Trophoblast cell (in vitro differentiated cells and primary cell): ENCODE measurements at regions not wholly inside any gene's neighbourhood (a gene's known extent, or its start where the extent isn't known, plus 50 kb on each side); places are given as distances from the start of the nearest gene placed in this dataset.

Experiments used
- DNase-seq, 2 donors: peaks; one replicate each; pipeline ENCODE4 v3.0.0-alpha.2; 2016
- H2AFZ ChIP-seq: 2 replicates; pipeline ENCODE4 v1.6.1; 2013; ENCODE audit warnings: low read length, moderate library complexity, mild to moderate bottlenecking; ENCODE audit not compliant: insufficient read depth, poor library complexity
- H2AK5ac ChIP-seq: 2 replicates; pipeline ENCODE4 v1.6.1; 2013; ENCODE audit warnings: mild to moderate bottlenecking, low read length
- H2BK120ac ChIP-seq: 2 replicates; pipeline ENCODE4 v1.6.1; 2013; ENCODE audit warnings: low read length, mild to moderate bottlenecking, moderate library complexity; ENCODE audit not compliant: insufficient read depth, poor library complexity
- H2BK12ac ChIP-seq: 2 replicates; pipeline ENCODE4 v1.6.1; 2013; ENCODE audit warnings: mild to moderate bottlenecking, low read length, moderate library complexity
- H2BK5ac ChIP-seq: 2 replicates; pipeline ENCODE4 v1.6.1; 2013; ENCODE audit warnings: low read length, low read depth, moderate library complexity, mild to moderate bottlenecking; ENCODE audit not compliant: poor library complexity
- H3K14ac ChIP-seq: 2 replicates; pipeline ENCODE4 v1.6.1; 2013; ENCODE audit warnings: mild to moderate bottlenecking, low read length
- H3K18ac ChIP-seq: 2 replicates; pipeline ENCODE4 v1.6.1; 2013; ENCODE audit warnings: mild to moderate bottlenecking, low read length
- H3K23ac ChIP-seq: 2 replicates; pipeline ENCODE4 v1.6.1; 2013; ENCODE audit warnings: low read length
- H3K27ac ChIP-seq: 2 replicates; pipeline ENCODE4 v1.5.1; 2013; ENCODE audit warnings: low read depth, mild to moderate bottlenecking, inconsistent platforms, low read length, moderate library complexity
- H3K27me3 ChIP-seq: 2 replicates; pipeline ENCODE4 v1.6.1; 2013; ENCODE audit warnings: inconsistent platforms, mild to moderate bottlenecking, low read length, moderate library complexity; ENCODE audit not compliant: insufficient read depth
- H3K36me3 ChIP-seq, 2 experiments: 1 replicate in 1 of 2; 2 replicates in 1 of 2; pipeline ENCODE4 v1.6.1; 2013; ENCODE audit warnings: low read length in 2 of 2, mild to moderate bottlenecking in 2 of 2, moderate library complexity in 1 of 2; ENCODE audit not compliant: insufficient read depth in 2 of 2, control insufficient read depth in 1 of 2
- H3K4ac ChIP-seq: 2 replicates; pipeline ENCODE4 v1.6.1; 2013; ENCODE audit warnings: low read depth, mild to moderate bottlenecking, low read length, moderate library complexity
- H3K4me1 ChIP-seq, 2 experiments: 1 replicate in 1 of 2; 2 replicates in 1 of 2; pipeline ENCODE4 v1.6.1; 2013; ENCODE audit warnings: low read length in 2 of 2, mild to moderate bottlenecking in 2 of 2, moderate library complexity in 1 of 2; ENCODE audit not compliant: insufficient read depth in 2 of 2, control insufficient read depth in 1 of 2
- H3K4me2 ChIP-seq: 2 replicates; pipeline ENCODE4 v1.6.1; 2013; ENCODE audit warnings: inconsistent platforms, mild to moderate bottlenecking, low read length, moderate library complexity
- H3K4me3 ChIP-seq: 2 replicates; pipeline ENCODE4 v1.5.1; 2013; ENCODE audit warnings: mild to moderate bottlenecking, low read depth, low read length, inconsistent platforms
- H3K79me1 ChIP-seq: one replicate; pipeline ENCODE4 v1.6.1; 2013; ENCODE audit warnings: low read length
- H3K79me2 ChIP-seq: 2 replicates; pipeline ENCODE4 v1.6.1; 2013; ENCODE audit warnings: low read length, mild to moderate bottlenecking; ENCODE audit not compliant: control insufficient read depth, insufficient read depth, poor library complexity
- H3K9ac ChIP-seq: 2 replicates; pipeline ENCODE4 v1.6.1; 2013; ENCODE audit warnings: mild to moderate bottlenecking, low read length
- H3K9me3 ChIP-seq: 2 replicates; pipeline ENCODE4 v1.6.1; 2013; ENCODE audit warnings: low read depth, mild to moderate bottlenecking, control low read depth, inconsistent platforms, low read length; ENCODE audit not compliant: insufficient read depth
- H4K12ac ChIP-seq: 2 replicates; pipeline ENCODE4 v1.6.1; 2013; ENCODE audit warnings: low read depth, mild to moderate bottlenecking, low read length, moderate library complexity
- H4K8ac ChIP-seq: 2 replicates; pipeline ENCODE4 v1.6.1; 2013; ENCODE audit warnings: low read depth, mild to moderate bottlenecking, low read length, moderate library complexity
- H4K91ac ChIP-seq: one replicate; pipeline ENCODE4 v1.6.1; 2013; ENCODE audit warnings: low read depth, mild to moderate bottlenecking, low read length, moderate library complexity
- WGBS: extraction: QIAGEN DNeasy Blood & Tissue Kit; methylation state at CpG from one replicate; pipeline ENCODE4 v1.1.7; 2013; ENCODE audit warnings: missing lambda C conversion rate; ENCODE audit not compliant: insufficient read length, insufficient coverage; ENCODE audit errors: extremely low coverage; 5-methylcytosine and 5-hydroxymethylcytosine counted together

GRCh38 chr1:100611086-100611485, 73.1 kb downstream of the GPR88 start:
- Histone ChIP-seq H2AFZ (no peak overlapping the region), H3K27me3 (no peaks in the 10 kb centered on the region), H2AK5ac (no peak overlapping the region), H4K12ac (no peak overlapping the region), H3K9me3 (no peaks in the 10 kb centered on the region), H3K18ac (no peak overlapping the region), H3K4me3 (no peak overlapping the region), H2BK5ac (no peak overlapping the region), H3K4me1 (no peaks in the 10 kb centered on the region), H3K9ac (no peak overlapping the region), H4K91ac (no peak overlapping the region), H4K8ac (no peak overlapping the region), H3K4ac (no peak overlapping the region), H3K79me1 (no peaks in the 10 kb centered on the region), H3K79me2 (no peaks in the 10 kb centered on the region), H3K27ac (no peak overlapping the region), H2BK12ac (no peak overlapping the region), H3K23ac (peak overlapping the region; percentile 91), H3K4me2 (no peak overlapping the region), H3K14ac (no peak overlapping the region), H3K36me3 (no peaks in the 10 kb centered on the region), H2BK120ac (no peak overlapping the region)
- WGBS = no CpG with 5 or more reads among the region's 3 CpGs
- DNase-seq = no peak

- H2AFZ ChIP-seq = no peak overlapping the region
- no peak overlapping the region for H3K4ac ChIP-seq
- H3K4me2 ChIP-seq = no peak overlapping the region
- no peak overlapping the region for H3K9ac ChIP-seq
- no peak overlapping the region for H3K18ac ChIP-seq
- no peak overlapping the region for H4K91ac ChIP-seq
- no peak for DNase-seq
- H3K36me3 ChIP-seq = no peaks in the 10 kb centered on the region
- H3K27ac ChIP-seq = no peak overlapping the region
- no peak overlapping the region for H4K8ac ChIP-seq
- H2AK5ac ChIP-seq = no peak overlapping the region
- no peak overlapping the region for H3K14ac ChIP-seq
- H2BK120ac ChIP-seq = no peak overlapping the region
- WGBS = no CpG with 5 or more reads among the region's 3 CpGs
- no peaks in the 10 kb centered on the region for H3K79me1 ChIP-seq
- H3K79me2 ChIP-seq = no peaks in the 10 kb centered on the region
- H3K27me3 ChIP-seq = no peaks in the 10 kb centered on the region
- no peak overlapping the region for H4K12ac ChIP-seq
- H2BK12ac ChIP-seq = no peak overlapping the region
- no peak overlapping the region for H2BK5ac ChIP-seq
- no peaks in the 10 kb centered on the region for H3K9me3 ChIP-seq
- no peak overlapping the region for H3K23ac ChIP-seq
- no peaks in the 10 kb centered on the region for H3K4me1 ChIP-seq
- no peak overlapping the region for H3K4me3 ChIP-seq
Observed at GRCh38 chr1:100612540-100612939, 74.6 kb downstream of the GPR88 start.

- DNase-seq = no peak
- no peaks in the 10 kb centered on the region for H3K9me3 ChIP-seq
- H3K4ac ChIP-seq = no peak overlapping the region
- no peak overlapping the region for H4K8ac ChIP-seq
- H3K14ac ChIP-seq = no peak overlapping the region
- no peak overlapping the region for H3K9ac ChIP-seq
- no peak overlapping the region for H3K4me3 ChIP-seq
- no peak overlapping the region for H2BK120ac ChIP-seq
- no peak overlapping the region for H4K12ac ChIP-seq
- H3K4me2 ChIP-seq = no peak overlapping the region
- H3K79me1 ChIP-seq = no peaks in the 10 kb centered on the region
- no peak overlapping the region for H4K91ac ChIP-seq
- no peaks in the 10 kb centered on the region for H3K4me1 ChIP-seq
- no peak overlapping the region for H2AFZ ChIP-seq
- WGBS = no CpG with 5 or more reads among the region's 3 CpGs
- H3K79me2 ChIP-seq = no peaks in the 10 kb centered on the region
- no peak overlapping the region for H3K27ac ChIP-seq
- no peak overlapping the region for H2BK12ac ChIP-seq
- H3K18ac ChIP-seq = no peak overlapping the region
- H3K27me3 ChIP-seq = no peaks in the 10 kb centered on the region
- no peaks in the 10 kb centered on the region for H3K36me3 ChIP-seq
- no peak overlapping the region for H2AK5ac ChIP-seq
- H3K23ac ChIP-seq = no peak overlapping the region
- no peak overlapping the region for H2BK5ac ChIP-seq
Observed at GRCh38 chr1:100613817-100614559, 76.0 kb downstream of the GPR88 start.

DNA sequence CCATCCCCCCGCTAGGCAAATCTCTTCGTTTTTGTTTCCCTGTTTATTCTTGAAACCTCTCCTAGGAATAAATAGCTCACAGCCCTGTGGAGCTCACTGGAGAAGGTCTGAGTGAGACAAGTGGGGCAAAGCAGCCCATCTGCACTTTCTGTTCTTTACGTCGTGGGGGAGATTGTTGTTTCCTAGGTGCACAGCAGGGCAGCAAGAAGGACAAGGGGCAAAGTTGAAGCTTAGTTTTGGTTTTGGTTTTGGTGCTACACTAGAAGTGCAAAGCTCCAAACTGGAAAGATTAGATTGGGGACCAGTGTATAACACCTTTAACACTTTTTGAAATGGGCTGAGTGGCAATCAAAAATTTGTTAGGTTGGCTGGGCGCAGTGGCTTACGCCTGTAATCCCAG, 76.6 kb downstream of the GPR88 start:
- H2AK5ac ChIP-seq = no peak overlapping the region
- H3K9me3 ChIP-seq = no peaks in the 10 kb centered on the region
- H3K4ac ChIP-seq = no peak overlapping the region
- H3K4me1 ChIP-seq = no peaks in the 10 kb centered on the region
- H3K4me3 ChIP-seq = no peak overlapping the region
- H2BK12ac ChIP-seq = no peak overlapping the region
- H3K27me3 ChIP-seq = no peaks in the 10 kb centered on the region
- H3K79me2 ChIP-seq = no peaks in the 10 kb centered on the region
- no peaks in the 10 kb centered on the region for H3K36me3 ChIP-seq
- H3K14ac ChIP-seq = no peak overlapping the region
- no peak overlapping the region for H3K27ac ChIP-seq
- H2BK120ac ChIP-seq = no peak overlapping the region
- no peak overlapping the region for H3K4me2 ChIP-seq
- H4K12ac ChIP-seq = no peak overlapping the region
- no CpG with 5 or more reads among the region's 6 CpGs for WGBS
- H4K91ac ChIP-seq = no peak overlapping the region
- no peak overlapping the region for H3K18ac ChIP-seq
- DNase-seq = no peak
- no peak overlapping the region for H2AFZ ChIP-seq
- no peaks in the 10 kb centered on the region for H3K79me1 ChIP-seq
- H3K23ac ChIP-seq = no peak overlapping the region
- H3K9ac ChIP-seq = no peak overlapping the region
- H4K8ac ChIP-seq = no peak overlapping the region
- no peak overlapping the region for H2BK5ac ChIP-seq
